ENCODE measurements at regions not wholly inside any gene's neighbourhood (a gene's known extent, or its start where the extent isn't known, plus 50 kb on each side); places are given as distances from the start of the nearest gene placed in this dataset.

GRCh38 chr1:38718031-38718430 is 141.5 kb downstream of the RRAGC start:
- TF ChIP-seq, protein P1, sequence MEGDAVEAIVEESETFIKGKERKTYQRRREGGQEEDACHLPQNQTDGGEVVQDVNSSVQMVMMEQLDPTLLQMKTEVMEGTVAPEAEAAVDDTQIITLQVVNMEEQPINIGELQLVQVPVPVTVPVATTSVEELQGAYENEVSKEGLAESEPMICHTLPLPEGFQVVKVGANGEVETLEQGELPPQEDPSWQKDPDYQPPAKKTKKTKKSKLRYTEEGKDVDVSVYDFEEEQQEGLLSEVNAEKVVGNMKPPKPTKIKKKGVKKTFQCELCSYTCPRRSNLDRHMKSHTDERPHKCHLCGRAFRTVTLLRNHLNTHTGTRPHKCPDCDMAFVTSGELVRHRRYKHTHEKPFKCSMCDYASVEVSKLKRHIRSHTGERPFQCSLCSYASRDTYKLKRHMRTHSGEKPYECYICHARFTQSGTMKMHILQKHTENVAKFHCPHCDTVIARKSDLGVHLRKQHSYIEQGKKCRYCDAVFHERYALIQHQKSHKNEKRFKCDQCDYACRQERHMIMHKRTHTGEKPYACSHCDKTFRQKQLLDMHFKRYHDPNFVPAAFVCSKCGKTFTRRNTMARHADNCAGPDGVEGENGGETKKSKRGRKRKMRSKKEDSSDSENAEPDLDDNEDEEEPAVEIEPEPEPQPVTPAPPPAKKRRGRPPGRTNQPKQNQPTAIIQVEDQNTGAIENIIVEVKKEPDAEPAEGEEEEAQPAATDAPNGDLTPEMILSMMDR (IDR thresholded peaks at IDR 0.05; ENCODE audit: insufficient read depth, low read length, poor library complexity, severe bottlenecking), result no peak
- TF ChIP-seq EZH2phosphoT487 (conservative IDR thresholded peaks at IDR 0.05; ENCODE audit: low read length), result no peak
